Right lobe of liver (tissue), 4 donors: ENCODE measurements at regions not wholly inside any gene's neighbourhood (a gene's known extent, or its start where the extent isn't known, plus 50 kb on each side); places are given as distances from the start of the nearest gene placed in this dataset.

Experiments used
- CTCF ChIP-seq, 4 donors: fragments of 200-600 bp in 3 of 4; fragments of 450-650 bp in 1 of 4; IDR thresholded peaks; one replicate each; pipeline versions ENCODE4 v1.5.1 to v1.8.0; 2016 to 2022; ENCODE audit warnings: antibody characterized with exemption in 4 of 4, mild to moderate bottlenecking in 2 of 4
- POLR2A ChIP-seq: fragments of 450-650 bp; IDR thresholded peaks from one replicate; pipeline ENCODE4 v1.6.1; 2017; ENCODE audit warnings: antibody characterized with exemption, mild to moderate bottlenecking
- donor health status: DM: no; HTN: no; CAD: no.
- donor health status: DM: no; HTN: no; CAD: no.
- donor health status: DM: no; HTN: yes; CAD: no.

DNA sequence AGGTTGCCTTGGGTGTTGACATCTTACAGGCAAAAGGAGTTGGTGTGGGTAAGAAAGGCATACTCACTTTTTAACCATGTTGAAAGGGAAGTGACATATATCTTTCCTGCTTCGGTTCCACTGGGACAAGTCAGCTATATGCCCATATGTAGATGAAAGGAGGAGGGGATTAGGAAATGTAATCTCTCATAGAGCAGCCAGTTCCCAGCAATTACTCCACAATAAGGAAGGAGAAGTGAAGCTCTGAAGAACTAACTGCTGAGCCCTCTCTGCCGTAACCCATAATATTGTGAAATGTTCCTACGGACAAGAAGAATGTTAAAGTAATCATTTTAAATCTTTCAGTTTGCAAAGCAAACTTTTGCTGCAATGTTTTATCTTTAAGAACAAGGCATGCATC is 82.2 kb downstream of the EDNRB start:
- TF ChIP-seq POLR2A (no peak), CTCF (IDR thresholded peaks at IDR 0.05) (no peak)
